GM12872 (cell line): ENCODE measurements at regions not wholly inside any gene's neighbourhood (a gene's known extent, or its start where the extent isn't known, plus 50 kb on each side); places are given as distances from the start of the nearest gene placed in this dataset.

Experiments
- TF ChIP-seq, protein P1 (sequence below): IDR thresholded peaks from 3 replicates; pipeline ENCODE4 v1.5.1; 2011; ENCODE audit warnings: low read depth, mild to moderate bottlenecking, low read length, moderate library complexity; ENCODE audit not compliant: insufficient read depth

DNA sequence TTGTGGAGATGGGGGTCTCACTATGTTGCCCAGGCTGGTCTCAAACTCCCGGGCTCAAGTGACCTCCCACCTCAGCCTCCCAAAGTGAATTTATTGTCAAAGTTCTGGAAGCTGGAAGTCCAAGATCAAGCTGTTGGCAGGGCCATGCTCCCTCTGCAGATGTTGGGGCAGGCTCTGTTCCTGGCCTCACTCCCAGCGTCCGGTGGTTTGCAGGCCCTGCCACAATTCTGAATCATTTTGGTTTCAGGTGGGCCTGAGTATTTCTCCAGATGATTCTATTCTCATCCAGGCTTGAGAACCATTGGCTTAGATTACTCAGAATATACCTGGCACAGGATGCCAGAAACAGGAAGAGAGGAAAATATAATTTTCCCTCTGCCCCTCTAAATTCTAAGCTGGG lies 737.4 kb downstream of the TNS3 start:
- TF ChIP-seq, protein P1, sequence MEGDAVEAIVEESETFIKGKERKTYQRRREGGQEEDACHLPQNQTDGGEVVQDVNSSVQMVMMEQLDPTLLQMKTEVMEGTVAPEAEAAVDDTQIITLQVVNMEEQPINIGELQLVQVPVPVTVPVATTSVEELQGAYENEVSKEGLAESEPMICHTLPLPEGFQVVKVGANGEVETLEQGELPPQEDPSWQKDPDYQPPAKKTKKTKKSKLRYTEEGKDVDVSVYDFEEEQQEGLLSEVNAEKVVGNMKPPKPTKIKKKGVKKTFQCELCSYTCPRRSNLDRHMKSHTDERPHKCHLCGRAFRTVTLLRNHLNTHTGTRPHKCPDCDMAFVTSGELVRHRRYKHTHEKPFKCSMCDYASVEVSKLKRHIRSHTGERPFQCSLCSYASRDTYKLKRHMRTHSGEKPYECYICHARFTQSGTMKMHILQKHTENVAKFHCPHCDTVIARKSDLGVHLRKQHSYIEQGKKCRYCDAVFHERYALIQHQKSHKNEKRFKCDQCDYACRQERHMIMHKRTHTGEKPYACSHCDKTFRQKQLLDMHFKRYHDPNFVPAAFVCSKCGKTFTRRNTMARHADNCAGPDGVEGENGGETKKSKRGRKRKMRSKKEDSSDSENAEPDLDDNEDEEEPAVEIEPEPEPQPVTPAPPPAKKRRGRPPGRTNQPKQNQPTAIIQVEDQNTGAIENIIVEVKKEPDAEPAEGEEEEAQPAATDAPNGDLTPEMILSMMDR, result no peak

DNA sequence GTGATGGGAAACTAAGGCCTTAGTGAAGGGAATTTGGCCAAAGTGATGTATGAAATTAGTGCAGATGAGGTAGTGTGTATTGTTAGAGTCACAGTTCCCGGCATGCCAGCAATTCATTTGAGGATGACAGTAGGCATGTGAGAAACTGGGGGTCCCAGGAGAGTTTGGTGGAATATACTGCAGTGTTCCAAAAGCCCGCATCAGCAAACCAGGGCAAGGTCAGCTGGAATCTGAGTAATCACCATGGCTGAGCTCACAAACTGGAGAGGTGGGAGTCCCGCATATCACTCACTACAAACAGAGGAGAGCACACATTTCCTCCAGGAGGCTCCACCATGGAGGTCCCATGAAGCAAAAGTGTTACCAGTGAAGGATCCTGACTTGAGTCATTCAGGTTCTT lies 740.7 kb downstream of the TNS3 start:
- TF ChIP-seq, protein P1, result no peak

DNA sequence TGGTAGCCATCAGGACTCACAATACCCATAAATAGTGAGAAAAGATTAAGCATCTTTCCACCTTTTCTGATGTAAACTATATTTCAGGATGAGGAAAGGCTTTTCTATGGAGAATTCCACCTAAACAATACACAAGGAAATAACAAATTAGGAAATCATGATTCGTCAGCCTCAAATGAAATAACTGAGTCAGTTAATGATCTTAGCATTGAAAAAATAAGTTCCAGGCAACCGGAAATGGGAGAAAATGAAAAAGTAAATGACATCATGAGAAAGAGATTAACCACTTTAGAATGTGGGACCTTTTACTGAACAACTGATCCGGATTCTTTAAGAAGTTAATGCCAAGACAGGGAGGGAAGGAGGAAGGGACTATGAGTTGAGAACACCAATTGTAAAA lies 742.3 kb downstream of the TNS3 start:
- TF ChIP-seq, protein P1, result no peak

DNA sequence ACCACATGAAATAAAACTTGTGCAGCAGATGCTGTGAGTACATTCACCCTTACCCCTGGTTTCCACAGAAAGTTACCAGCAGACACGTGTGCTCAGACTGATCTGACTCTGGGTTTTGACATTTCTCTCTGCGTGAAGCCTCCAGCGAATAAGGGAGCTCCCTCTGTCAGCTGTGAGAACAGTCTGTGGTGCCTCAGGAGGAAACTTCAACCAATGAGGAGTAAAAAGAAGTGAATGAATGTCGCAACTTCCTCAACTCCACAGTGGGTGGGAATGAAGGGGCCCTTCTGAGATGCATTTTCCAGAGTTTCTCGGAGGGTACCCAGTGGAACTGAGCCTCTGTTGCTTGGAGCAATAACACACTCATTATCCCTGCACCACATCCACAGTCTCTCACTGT lies 743.4 kb downstream of the TNS3 start:
- TF ChIP-seq, protein P1, result no peak

DNA sequence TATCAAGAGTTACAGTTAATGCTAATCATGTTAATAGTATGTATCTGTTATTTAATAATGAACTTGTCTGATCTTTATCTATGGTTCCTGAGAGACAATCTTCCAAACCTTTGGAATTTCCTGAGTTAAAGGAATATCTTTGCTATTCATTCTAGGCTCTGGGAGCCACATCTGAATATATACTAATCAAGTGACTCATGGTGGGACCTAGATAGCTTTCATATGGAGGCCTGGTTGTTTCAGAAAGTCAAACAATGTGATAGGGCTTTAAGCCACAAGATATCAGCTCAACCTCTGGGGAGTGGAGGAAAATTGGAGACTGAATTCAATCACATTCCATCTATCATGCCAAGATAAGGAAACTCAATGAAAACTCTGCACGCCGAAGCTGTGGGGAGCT lies 746.4 kb downstream of the TNS3 start:
- TF ChIP-seq, protein P1, result no peak

DNA sequence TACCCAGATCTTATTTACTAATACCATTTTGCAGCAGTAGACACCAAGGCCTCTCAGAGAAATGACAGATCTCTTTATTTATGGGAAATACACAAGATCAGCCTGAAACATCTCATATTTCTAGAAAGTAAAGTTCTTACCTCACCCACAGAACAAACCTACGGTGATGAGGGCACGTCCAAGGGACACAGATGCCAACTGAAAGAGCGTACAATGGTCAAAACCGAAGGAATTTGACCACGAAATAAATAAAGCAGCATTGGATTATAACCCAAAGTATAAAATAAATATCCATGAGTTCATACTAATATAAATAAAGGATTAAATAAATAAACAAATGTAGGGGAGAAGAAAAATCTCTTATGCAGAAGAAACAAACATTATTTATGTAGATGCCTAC lies 747.0 kb downstream of the TNS3 start:
- TF ChIP-seq, protein P1, result no peak

DNA sequence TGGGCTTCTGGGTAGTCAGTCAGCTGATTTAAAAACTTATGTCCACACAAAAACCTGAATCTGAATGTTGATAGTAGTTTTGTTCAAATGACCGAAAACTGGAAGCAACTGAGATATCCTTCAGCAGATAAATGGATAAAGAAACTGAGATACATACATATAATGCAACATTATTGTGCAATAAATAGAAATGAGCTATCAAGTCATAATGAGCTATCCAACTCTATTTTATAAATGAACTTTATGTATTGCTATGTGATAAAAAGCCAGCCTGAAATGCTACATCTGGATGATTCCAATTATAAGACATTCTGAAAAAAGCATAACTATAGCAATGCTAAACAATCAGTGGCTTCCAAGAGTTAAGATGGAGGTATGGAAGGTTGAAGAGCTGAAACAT lies 748.7 kb downstream of the TNS3 start:
- TF ChIP-seq, protein P1, result no peak

DNA sequence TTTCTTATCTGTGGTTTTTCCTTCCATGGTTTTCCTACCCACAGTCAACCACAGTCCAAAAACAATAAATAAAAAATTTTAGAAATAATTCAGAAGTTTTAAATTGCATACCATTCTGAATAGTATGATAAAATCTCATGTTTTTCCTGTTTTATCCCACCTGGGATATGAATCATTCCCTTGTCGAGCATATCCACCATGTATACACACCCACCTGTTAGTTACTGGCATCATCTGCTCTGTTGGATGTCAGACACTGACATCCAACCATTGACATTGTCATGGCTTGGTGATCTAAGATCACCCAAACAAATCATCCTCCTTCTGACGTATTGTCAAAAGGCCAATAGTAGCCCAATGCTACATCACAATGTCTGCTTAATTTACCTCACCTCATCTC lies 749.8 kb downstream of the TNS3 start:
- TF ChIP-seq, protein P1, result no peak
